ENCODE measurements at regions not wholly inside any gene's neighbourhood (a gene's known extent, or its start where the extent isn't known, plus 50 kb on each side); places are given as distances from the start of the nearest gene placed in this dataset.

- no peaks in the 10 kb centered on the region for H3K36me3 Mint-ChIP-seq (ENCODE audit: low read depth)
These were observed 871.4 kb downstream of the C12orf50 start for GRCh38 chr12:87157791-87158190.

GRCh38 chr12:87155621-87156020 lies 873.6 kb downstream of the C12orf50 start:
- Mint-ChIP-seq H3K4me1 (ENCODE audit: low read depth) (no peaks in the 10 kb centered on the region), H3K4me3 (no peak overlapping the region), H3K27me3 (ENCODE audit: insufficient read depth) (no peaks in the 10 kb centered on the region), H3K36me3 (ENCODE audit: low read depth) (no peaks in the 10 kb centered on the region), H3K27ac (no peak overlapping the region), H3K9me3 (peaks cover 27% of the 10 kb centered on the region)
- TF ChIP-seq CTCF (IDR thresholded peaks at IDR 0.05): no peak
- DNase-seq: no peak

More at GRCh38 chr12:87157791-87158190, 871.4 kb downstream of the C12orf50 start:
- Mint-ChIP-seq H3K4me1 (ENCODE audit: low read depth) (no peaks in the 10 kb centered on the region), H3K27ac (no peak overlapping the region), H3K9me3 (peaks cover 25% of the 10 kb centered on the region), H3K27me3 (ENCODE audit: insufficient read depth) (no peaks in the 10 kb centered on the region; the same call in 1 of the 2 replicates), H3K4me3 (no peak overlapping the region)
- no peak for TF ChIP-seq CTCF (IDR thresholded peaks at IDR 0.05)
- peak; percentile 42 for DNase-seq

- Mint-ChIP-seq H3K4me3 (no peak overlapping the region), H3K4me1 (ENCODE audit: low read depth) (no peaks in the 10 kb centered on the region), H3K27me3 (ENCODE audit: insufficient read depth) (no peaks in the 10 kb centered on the region), H3K27ac (no peak overlapping the region), H3K9me3 (peaks cover 36% of the 10 kb centered on the region), H3K36me3 (ENCODE audit: low read depth) (no peaks in the 10 kb centered on the region)
- TF ChIP-seq CTCF (IDR thresholded peaks at IDR 0.05): no peak
- DNase-seq: no peak
These were observed 876.2 kb downstream of the C12orf50 start for GRCh38 chr12:87152841-87153528.

GRCh38 chr12:87152075-87152474 lies 877.1 kb downstream of the C12orf50 start:
- Mint-ChIP-seq H3K36me3 (ENCODE audit: low read depth) (no peaks in the 10 kb centered on the region), H3K4me3 (no peak overlapping the region), H3K9me3 (peaks cover 38% of the 10 kb centered on the region), H3K27me3 (ENCODE audit: insufficient read depth) (no peaks in the 10 kb centered on the region), H3K4me1 (ENCODE audit: low read depth) (no peaks in the 10 kb centered on the region), H3K27ac (no peak overlapping the region)
- TF ChIP-seq CTCF (IDR thresholded peaks at IDR 0.05): no peak
- no peak for DNase-seq

GRCh38 chr12:87150969-87151662 lies 878.1 kb downstream of the C12orf50 start:
- Mint-ChIP-seq H3K9me3 (peaks cover 38% of the 10 kb centered on the region), H3K4me1 (ENCODE audit: low read depth) (no peaks in the 10 kb centered on the region), H3K27me3 (ENCODE audit: insufficient read depth) (no peaks in the 10 kb centered on the region), H3K36me3 (ENCODE audit: low read depth) (no peaks in the 10 kb centered on the region), H3K4me3 (no peak overlapping the region), H3K27ac (no peak overlapping the region)
- DNase-seq: no peak
- TF ChIP-seq CTCF (IDR thresholded peaks at IDR 0.05): no peak
